Neural progenitor cell (in vitro differentiated cells): ENCODE measurements at regions not wholly inside any gene's neighbourhood (a gene's known extent, or its start where the extent isn't known, plus 50 kb on each side); places are given as distances from the start of the nearest gene placed in this dataset.

Experiments
- CTCF ChIP-seq: fragments of 200-600 bp; sonication (generic); IDR thresholded peaks from 2 replicates; pipeline ENCODE4 v1.5.1; 2017; ENCODE audit warnings: antibody characterized with exemption, mild to moderate bottlenecking
- EZH2 ChIP-seq: fragments of 200-600 bp; sonication (generic); IDR thresholded peaks from 2 replicates; pipeline ENCODE4 v1.6.1; 2017; ENCODE audit warnings: antibody characterized with exemption, mild to moderate bottlenecking, moderate library complexity

GRCh38 chr1:173342736-173343135, 134.4 kb upstream of the PRDX6 start:
- TF ChIP-seq CTCF (no peak), EZH2 (no peak)
